ENCODE measurements at regions not wholly inside any gene's neighbourhood (a gene's known extent, or its start where the extent isn't known, plus 50 kb on each side); places are given as distances from the start of the nearest gene placed in this dataset.

- TF ChIP-seq RAD21 (IDR thresholded peaks at IDR 0.05; ENCODE audit: low read depth): no peak
- TF ChIP-seq CEBPB (IDR thresholded peaks at IDR 0.05; ENCODE audit: low read depth): no peak
- TF ChIP-seq SRF (IDR thresholded peaks at IDR 0.05; ENCODE audit: low read depth): no peak
- TF ChIP-seq, protein P1, sequence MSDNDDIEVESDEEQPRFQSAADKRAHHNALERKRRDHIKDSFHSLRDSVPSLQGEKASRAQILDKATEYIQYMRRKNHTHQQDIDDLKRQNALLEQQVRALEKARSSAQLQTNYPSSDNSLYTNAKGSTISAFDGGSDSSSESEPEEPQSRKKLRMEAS (IDR thresholded peaks at IDR 0.05): no peak
- no peak for TF ChIP-seq TCF7L2 (IDR thresholded peaks at IDR 0.05; ENCODE audit: borderline replicate concordance, extremely low read depth, insufficient read depth, insufficient read length)
- TF ChIP-seq POLR2A (IDR thresholded peaks at IDR 0.05; ENCODE audit: borderline replicate concordance, extremely low read depth, insufficient read depth, insufficient read length): no peak
- no peak for TF ChIP-seq SIN3A (IDR thresholded peaks at IDR 0.05; ENCODE audit: low read depth)
- no peak for TF ChIP-seq YY1 (IDR thresholded peaks at IDR 0.05; ENCODE audit: extremely low read depth, insufficient replicate concordance, low read depth, low read length)
- TF ChIP-seq EZH2phosphoT487 (IDR thresholded peaks at IDR 0.05; ENCODE audit: borderline replicate concordance): no peak
- no peak for TF ChIP-seq CBX3 (IDR thresholded peaks at IDR 0.05; ENCODE audit: low read depth)
- TF ChIP-seq ZFX (IDR thresholded peaks at IDR 0.05): no peak
- no peak for TF ChIP-seq ZNF274 (IDR thresholded peaks at IDR 0.05; ENCODE audit: low read depth, low read length)
- no peak for TF ChIP-seq JUND (IDR thresholded peaks at IDR 0.05)
Measured at GRCh38 chr3:83738202-83738601, 1220.6 kb upstream of the CADM2 start (continued).

DNA sequence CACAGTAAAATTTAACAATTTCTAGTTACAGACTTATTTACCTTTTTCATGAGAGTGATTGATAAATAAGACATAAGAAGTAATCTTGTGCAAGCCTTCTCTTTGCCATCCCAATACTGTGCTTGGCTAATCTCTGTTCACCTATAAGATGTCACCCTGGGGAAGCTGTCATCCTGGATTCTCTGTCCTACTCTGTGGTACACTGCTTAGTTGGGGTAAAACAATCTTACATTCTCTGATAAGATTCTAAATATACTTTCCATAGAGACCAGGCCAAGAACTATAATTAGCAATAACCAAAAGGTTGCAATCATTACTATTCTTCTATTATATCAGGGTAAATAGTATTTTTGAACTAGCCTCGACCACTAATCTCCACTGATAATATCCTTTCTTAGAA, 1218.3 kb upstream of the CADM2 start:
- H3K9ac ChIP-seq (ENCODE audit: low read length): no peak overlapping the region
- no peak overlapping the region for H2AFZ ChIP-seq (ENCODE audit: low read depth, low read length, poor library complexity, severe bottlenecking)
- H3K79me2 ChIP-seq (ENCODE audit: insufficient read depth, low read length): no peaks in the 10 kb centered on the region
- intact Hi-C loops (cut with micrococcal nuclease): no loop called here
- H3K4me1 ChIP-seq (ENCODE audit: control insufficient read depth in 1 of 2, insufficient read depth in 2 of 2, low read length in 2 of 2): no peaks in the 10 kb centered on the region
- no peak overlapping the region for H3K27ac ChIP-seq (ENCODE audit: low read depth, low read length)
- CTCF ChIA-PET: no interaction called here
- TF ChIP-seq SP1 (IDR thresholded peaks at IDR 0.05; ENCODE audit: low read depth) (no peak), ATF3 (IDR thresholded peaks at IDR 0.05) (no peak), EGR1 (IDR thresholded peaks at IDR 0.05; ENCODE audit: low read depth) (no peak), POLR2A (IDR thresholded peaks at IDR 0.05; ENCODE audit: borderline replicate concordance, extremely low read depth, insufficient read depth, insufficient read length) (no peak), EZH2 (IDR thresholded peaks at IDR 0.05) (no peak), SRF (IDR thresholded peaks at IDR 0.05; ENCODE audit: low read depth) (no peak)
- TF ChIP-seq, protein P1 (IDR thresholded peaks at IDR 0.05): no peak
- no peak for DNase-seq (ENCODE audit: low read depth, low spot score)
- H3K27me3 ChIP-seq (ENCODE audit: insufficient read depth, low read length): no peaks in the 10 kb centered on the region
- peaks cover 4 to 19% of the 10 kb centered on the region in 2 experiments; a peak in 2 of 4 replicates for H3K9me3 ChIP-seq (ENCODE audit: control insufficient read depth in 1 of 2, insufficient read depth in 1 of 2, low read depth in 1 of 2, low read length in 2 of 2)
- H3K4me3 ChIP-seq (replicated peaks in 1 of 2; ENCODE audit: low read depth in 1 of 2, low read length in 2 of 2): no peak overlapping the region
- no peaks in the 10 kb centered on the region for H3K9me2 ChIP-seq (ENCODE audit: insufficient read depth)
- no peaks in the 10 kb centered on the region; a peak in 1 of 4 replicates for H3K36me3 ChIP-seq (ENCODE audit: control insufficient read depth in 1 of 2, insufficient read depth in 2 of 2, low read length in 2 of 2)
- POLR2A ChIA-PET: no interaction called here
- H3K4me2 ChIP-seq (ENCODE audit: low read length): no peak overlapping the region
- ATAC-seq: no peak
- H4K20me1 ChIP-seq (ENCODE audit: insufficient read depth): no peaks in the 10 kb centered on the region
- no TSS peak for BruUV-seq (replicated peaks)
- RAD21 ChIA-PET (ENCODE audit: low non-redundant PET in 1 of 2, low total read pairs in 2 of 2, uncharacterized antibody in 2 of 2, unreplicated experiment in 2 of 2): no interaction called here
